ENCODE measurements at regions not wholly inside any gene's neighbourhood (a gene's known extent, or its start where the extent isn't known, plus 50 kb on each side); places are given as distances from the start of the nearest gene placed in this dataset.
A peak's percentile ranks its signal among the peaks of the same experiment; 100 is the strongest.
"Not testable (repeated sequence)": the region's sequence is repeated elsewhere in the genome, so short reads cannot be mapped to it uniquely, and the experiment has no call there.

DNA sequence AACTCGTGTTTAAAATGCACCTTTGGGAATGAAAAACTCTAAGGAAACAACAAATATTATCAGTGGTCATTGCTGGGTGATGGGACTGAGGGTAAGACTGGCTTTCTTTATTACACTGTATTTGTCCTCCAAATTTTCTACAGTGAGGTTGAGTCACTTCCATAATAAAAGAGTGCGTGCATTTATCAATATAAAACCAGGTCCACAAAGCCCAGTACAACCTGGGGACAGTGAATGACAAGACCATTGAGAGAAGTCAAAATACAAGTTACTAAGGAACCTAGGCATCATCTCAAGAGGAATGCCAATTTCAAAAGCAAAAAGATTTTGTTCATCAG, 76.4 kb downstream of the MAGED4 start:
- Mint-ChIP-seq H3K27me3 (no peaks in the 10 kb centered on the region), H3K27ac (peak overlapping the region; percentile 94), H3K4me3 (peak overlapping the region; percentile 92), H3K36me3 (no peaks in the 10 kb centered on the region), H3K4me1 (ENCODE audit: unreplicated experiment) (peaks cover 13% of the 10 kb centered on the region), H3K9me3 (no peaks in the 10 kb centered on the region)
- TF ChIP-seq, protein P1, sequence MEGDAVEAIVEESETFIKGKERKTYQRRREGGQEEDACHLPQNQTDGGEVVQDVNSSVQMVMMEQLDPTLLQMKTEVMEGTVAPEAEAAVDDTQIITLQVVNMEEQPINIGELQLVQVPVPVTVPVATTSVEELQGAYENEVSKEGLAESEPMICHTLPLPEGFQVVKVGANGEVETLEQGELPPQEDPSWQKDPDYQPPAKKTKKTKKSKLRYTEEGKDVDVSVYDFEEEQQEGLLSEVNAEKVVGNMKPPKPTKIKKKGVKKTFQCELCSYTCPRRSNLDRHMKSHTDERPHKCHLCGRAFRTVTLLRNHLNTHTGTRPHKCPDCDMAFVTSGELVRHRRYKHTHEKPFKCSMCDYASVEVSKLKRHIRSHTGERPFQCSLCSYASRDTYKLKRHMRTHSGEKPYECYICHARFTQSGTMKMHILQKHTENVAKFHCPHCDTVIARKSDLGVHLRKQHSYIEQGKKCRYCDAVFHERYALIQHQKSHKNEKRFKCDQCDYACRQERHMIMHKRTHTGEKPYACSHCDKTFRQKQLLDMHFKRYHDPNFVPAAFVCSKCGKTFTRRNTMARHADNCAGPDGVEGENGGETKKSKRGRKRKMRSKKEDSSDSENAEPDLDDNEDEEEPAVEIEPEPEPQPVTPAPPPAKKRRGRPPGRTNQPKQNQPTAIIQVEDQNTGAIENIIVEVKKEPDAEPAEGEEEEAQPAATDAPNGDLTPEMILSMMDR (conservative IDR thresholded peaks at IDR 0.05), result no peak
- no peak for DNase-seq (ENCODE audit: extremely low spot score, unreplicated experiment)

DNA sequence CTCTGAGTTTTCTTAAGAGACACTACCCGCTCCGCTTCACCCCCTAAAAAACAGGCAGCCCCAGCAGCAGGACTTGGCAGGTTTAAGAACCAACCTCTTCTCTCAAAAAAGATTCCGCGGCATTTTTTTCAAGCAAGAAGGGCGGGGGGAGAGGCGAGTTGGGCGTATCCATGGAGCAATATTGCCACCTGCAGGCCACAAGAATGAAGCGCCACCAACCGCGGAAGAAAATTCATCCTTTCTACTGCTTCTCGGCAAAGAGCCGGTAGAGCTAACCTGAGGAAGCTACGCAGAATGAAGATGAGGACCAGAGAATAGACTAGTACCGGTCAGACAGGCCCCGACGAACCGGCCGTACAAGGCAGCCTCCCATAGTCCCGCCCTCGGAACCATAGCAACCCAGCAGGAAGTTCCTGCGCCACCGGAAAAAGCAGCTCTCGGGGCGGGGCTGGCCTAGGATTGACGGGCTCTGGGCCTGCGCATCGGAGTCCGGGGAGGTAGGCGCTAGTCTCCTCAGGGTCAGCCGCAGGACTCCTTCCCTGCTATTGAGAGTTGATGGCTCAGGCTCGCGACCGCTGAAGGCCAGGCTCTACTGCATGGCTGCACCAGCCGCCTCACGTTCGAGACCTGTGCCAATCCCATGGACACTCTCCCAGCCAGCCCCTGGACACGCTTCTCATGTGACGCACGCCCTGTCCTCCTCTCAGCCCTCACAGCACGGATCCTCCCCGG, 76.9 kb downstream of the MAGED4 start:
- Mint-ChIP-seq H3K4me3 (peak overlapping the region; percentile 92), H3K36me3 (no peaks in the 10 kb centered on the region)
- TF ChIP-seq, protein P1 (conservative IDR thresholded peaks at IDR 0.05), result peak; percentile 98

GRCh38 chrX:52262195-52262546, 77.5 kb downstream of the MAGED4 start:
- H3K27ac Mint-ChIP-seq, result peak overlapping the region; percentile 94
- H3K4me1 Mint-ChIP-seq (ENCODE audit: unreplicated experiment), result peaks cover 13% of the 10 kb centered on the region
- no peak for DNase-seq (ENCODE audit: extremely low spot score, unreplicated experiment)
- peak overlapping the region; percentile 92 for H3K4me3 Mint-ChIP-seq
- no peaks in the 10 kb centered on the region for H3K9me3 Mint-ChIP-seq
- TF ChIP-seq, protein P1 (conservative IDR thresholded peaks at IDR 0.05), result no peak
- no peaks in the 10 kb centered on the region for H3K27me3 Mint-ChIP-seq
- H3K36me3 Mint-ChIP-seq, result no peaks in the 10 kb centered on the region

More for the DNA sequence above, 76.9 kb downstream of the MAGED4 start:
- Mint-ChIP-seq H3K27me3 (no peaks in the 10 kb centered on the region), H3K4me1 (ENCODE audit: unreplicated experiment) (peaks cover 13% of the 10 kb centered on the region), H3K27ac (peak overlapping the region; percentile 94), H3K9me3 (no peaks in the 10 kb centered on the region)
- DNase-seq (ENCODE audit: extremely low spot score, unreplicated experiment), result peak; percentile 82

DNA sequence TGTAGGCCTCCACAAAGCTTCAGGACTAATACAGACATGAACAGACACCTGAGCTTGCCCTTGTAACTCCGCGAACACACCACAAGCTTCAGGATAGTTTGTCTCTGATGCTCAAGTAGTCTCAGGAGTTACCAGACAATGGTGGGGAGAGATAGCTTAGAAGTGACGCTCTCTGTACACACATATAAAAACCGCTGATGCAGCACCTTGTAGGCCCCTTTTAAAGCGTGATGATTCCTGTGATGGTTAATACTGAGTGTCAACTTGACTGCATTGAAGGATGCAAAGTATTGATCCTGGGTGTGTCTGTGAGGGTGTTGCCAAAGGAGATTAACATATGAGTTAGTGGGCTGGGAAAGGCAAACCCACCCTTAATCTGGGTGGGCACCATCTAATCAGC, 78.7 kb downstream of the MAGED4 start:
- no peak overlapping the region for H3K4me3 Mint-ChIP-seq
- H3K4me1 Mint-ChIP-seq (ENCODE audit: unreplicated experiment), result peaks cover 13% of the 10 kb centered on the region
- H3K36me3 Mint-ChIP-seq, result no peaks in the 10 kb centered on the region
- no peaks in the 10 kb centered on the region for H3K9me3 Mint-ChIP-seq
- TF ChIP-seq, protein P1 (conservative IDR thresholded peaks at IDR 0.05), result no peak
- no peak overlapping the region for H3K27ac Mint-ChIP-seq
- no peak for DNase-seq (ENCODE audit: extremely low spot score, unreplicated experiment)
- no peaks in the 10 kb centered on the region for H3K27me3 Mint-ChIP-seq

- H3K27me3 Mint-ChIP-seq, result no peaks in the 10 kb centered on the region
- H3K4me1 Mint-ChIP-seq (ENCODE audit: unreplicated experiment), result peaks cover 11% of the 10 kb centered on the region
- H3K27ac Mint-ChIP-seq, result no peak overlapping the region
- no peak overlapping the region for H3K4me3 Mint-ChIP-seq
- no peaks in the 10 kb centered on the region for H3K36me3 Mint-ChIP-seq
- no peaks in the 10 kb centered on the region for H3K9me3 Mint-ChIP-seq
- TF ChIP-seq, protein P1 (conservative IDR thresholded peaks at IDR 0.05), result no peak
- no peak for DNase-seq (ENCODE audit: extremely low spot score, unreplicated experiment)
Measured at GRCh38 chrX:52265713-52266112, 81.0 kb downstream of the MAGED4 start.

DNA sequence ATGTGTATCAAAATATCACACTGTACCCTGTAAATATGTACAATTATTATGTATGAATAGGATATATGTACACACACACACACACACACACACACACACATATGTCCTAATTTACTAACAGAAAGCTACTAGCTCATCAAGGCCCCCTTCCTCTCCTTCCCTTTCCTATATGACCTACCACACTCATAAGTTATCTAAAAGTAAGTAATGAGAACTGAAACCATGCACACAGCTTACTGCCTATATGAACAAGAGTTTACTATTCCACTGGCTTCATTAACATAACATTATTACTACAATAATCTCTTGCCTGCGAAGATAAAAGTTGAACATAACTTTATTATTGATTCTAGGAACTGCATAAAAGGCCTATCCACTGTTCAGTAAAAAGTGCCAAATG, 83.8 kb downstream of the MAGED4 start:
- H3K27me3 Mint-ChIP-seq; H3K4me1 Mint-ChIP-seq (ENCODE audit: unreplicated experiment); H3K4me3 Mint-ChIP-seq; DNase-seq (ENCODE audit: extremely low spot score, unreplicated experiment); H3K36me3 Mint-ChIP-seq; H3K9me3 Mint-ChIP-seq; H3K27ac Mint-ChIP-seq: not testable (repeated sequence)
